Activated CD4-positive, alpha-beta T cell treated with anti-CD3 and anti-CD28 coated beads, Interleukin-2, amount 10 ng/mL, durations not matched to agents 7 days and 5 days (primary cell): ENCODE measurements at regions not wholly inside any gene's neighbourhood (a gene's known extent, or its start where the extent isn't known, plus 50 kb on each side); places are given as distances from the start of the nearest gene placed in this dataset.

Experiments used
- CTCF ChIA-PET: fragments of 350-600 bp; sonication (Branson Sonifier 250); formaldehyde crosslinking; loops from one replicate; lab custom pipeline; 2021; ENCODE audit warnings: antibody characterized with exemption; lab: Charles Lee
- POLR2A ChIA-PET: fragments of 350-600 bp; sonication (Branson Sonifier 250); formaldehyde crosslinking; loops from one replicate; lab custom pipeline; 2021; ENCODE audit warnings: antibody characterized with exemption; lab: Charles Lee
- DNase-seq: peaks from one replicate; pipeline ENCODE4 v3.0.0-alpha.2; 2020
- H3K27ac Mint-ChIP-seq: one replicate; pipeline ENCODE4 v1.8.0; 2021; ENCODE audit warnings: mild to moderate bottlenecking, moderate library complexity, mixed read lengths
- H3K27me3 Mint-ChIP-seq: one replicate; pipeline ENCODE4 v1.8.0; 2021; ENCODE audit warnings: mixed read lengths
- H3K36me3 Mint-ChIP-seq: one replicate; pipeline ENCODE4 v1.8.0; 2021; ENCODE audit warnings: low read depth, mixed read lengths
- H3K4me1 Mint-ChIP-seq: one replicate; pipeline ENCODE4 v1.8.0; 2021; ENCODE audit warnings: mixed read lengths
- H3K4me3 Mint-ChIP-seq: one replicate; pipeline ENCODE4 v1.8.0; 2021; ENCODE audit warnings: mild to moderate bottlenecking, moderate library complexity, mixed read lengths
- H3K9me3 Mint-ChIP-seq: one replicate; pipeline ENCODE4 v1.8.0; 2021; ENCODE audit warnings: mixed read lengths

DNA sequence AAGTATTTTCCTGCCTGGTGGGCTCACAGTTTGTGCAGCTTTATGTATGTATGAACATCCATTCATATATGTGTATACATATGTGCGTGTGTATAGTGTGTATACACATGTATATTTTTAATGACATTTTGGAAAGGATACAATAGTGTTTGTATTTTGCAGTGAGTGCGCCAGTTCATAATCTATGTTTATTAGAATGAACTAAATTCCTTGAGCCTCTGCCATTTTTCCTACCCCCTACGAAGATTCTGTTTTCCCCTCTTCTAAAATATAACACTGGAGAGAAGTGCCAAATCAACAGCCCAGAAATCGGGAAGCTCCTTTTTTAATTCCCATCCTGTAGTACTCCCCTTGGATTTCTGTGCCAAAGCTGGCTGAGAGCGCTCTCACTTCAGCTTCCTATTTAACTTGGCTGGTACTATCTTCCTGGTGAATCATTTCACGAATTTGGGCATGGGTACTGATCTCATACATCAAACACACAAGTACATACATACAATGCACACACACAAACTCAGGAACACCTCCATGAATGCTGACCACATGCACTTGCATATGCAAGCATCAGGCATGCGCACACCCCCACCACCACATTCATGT lies 578.4 kb upstream of the WWC1 start:
- no peak for DNase-seq
- Mint-ChIP-seq H3K4me1 (no peaks in the 10 kb centered on the region), H3K9me3 (no peaks in the 10 kb centered on the region), H3K36me3 (no peaks in the 10 kb centered on the region), H3K27me3 (no peaks in the 10 kb centered on the region), H3K4me3 (no peak overlapping the region), H3K27ac (no peak overlapping the region)
- CTCF ChIA-PET: no interaction called here
- POLR2A ChIA-PET: no interaction called here

DNA sequence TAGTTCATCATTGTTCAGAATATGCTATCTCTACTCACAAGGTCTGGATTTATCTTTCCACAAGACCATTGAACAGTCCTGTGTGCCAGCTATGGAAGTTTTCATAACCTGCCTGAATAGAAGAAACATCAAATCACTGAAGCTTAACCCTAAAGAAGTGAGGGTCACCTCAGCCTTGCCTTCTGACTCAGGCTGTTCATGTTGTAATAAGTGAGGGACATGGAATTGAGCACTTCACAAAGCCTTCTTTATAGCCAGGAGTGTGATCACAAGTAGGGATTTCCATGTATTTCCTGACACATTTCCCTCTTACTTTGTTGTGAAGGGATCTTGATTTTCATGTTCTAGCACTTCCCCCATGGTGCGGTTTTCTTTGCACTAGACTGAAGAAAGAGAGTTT lies 577.5 kb upstream of the WWC1 start:
- no peak overlapping the region for H3K27ac Mint-ChIP-seq
- H3K9me3 Mint-ChIP-seq: no peaks in the 10 kb centered on the region
- ChIA-PET POLR2A (no interaction called here), CTCF (no interaction called here)
- no peaks in the 10 kb centered on the region for H3K4me1 Mint-ChIP-seq
- no peaks in the 10 kb centered on the region for H3K36me3 Mint-ChIP-seq
- H3K4me3 Mint-ChIP-seq: no peak overlapping the region
- H3K27me3 Mint-ChIP-seq: no peaks in the 10 kb centered on the region
- DNase-seq: no peak

DNA sequence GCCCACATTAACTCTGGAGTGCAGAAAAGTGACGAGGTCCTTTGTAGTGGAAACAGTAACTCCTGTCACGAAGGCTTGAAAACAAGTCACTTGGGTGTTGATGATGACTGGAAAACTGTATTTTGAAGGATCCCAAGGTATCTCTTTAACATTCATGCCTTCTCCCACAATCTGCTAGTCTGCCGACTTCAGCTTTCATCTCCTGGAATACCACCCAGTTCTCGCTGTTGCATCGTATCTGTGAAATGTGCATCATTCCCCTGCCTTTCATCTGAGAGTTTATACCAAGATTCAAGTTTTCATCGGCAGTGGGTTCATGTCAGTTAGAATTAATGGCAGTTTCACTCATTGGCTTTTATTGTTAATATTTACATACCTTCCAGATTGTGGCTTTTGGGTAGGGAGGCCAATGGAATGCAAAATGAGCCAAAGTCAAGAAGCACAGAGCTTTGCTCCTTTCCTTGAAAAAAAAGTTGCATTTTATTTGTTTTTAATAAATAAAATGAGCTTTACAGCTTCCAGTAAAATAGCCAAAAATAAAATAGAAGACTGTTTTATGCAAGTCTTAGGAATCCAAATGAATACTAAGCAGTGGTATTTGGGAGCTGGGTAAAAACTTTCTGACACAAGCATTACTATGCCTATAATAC lies 575.2 kb upstream of the WWC1 start:
- Mint-ChIP-seq H3K9me3 (no peaks in the 10 kb centered on the region), H3K27me3 (no peaks in the 10 kb centered on the region), H3K36me3 (no peaks in the 10 kb centered on the region), H3K4me3 (no peak overlapping the region), H3K4me1 (no peaks in the 10 kb centered on the region), H3K27ac (no peak overlapping the region)
- ChIA-PET CTCF (no interaction called here), POLR2A (no interaction called here)
- no peak for DNase-seq

DNA sequence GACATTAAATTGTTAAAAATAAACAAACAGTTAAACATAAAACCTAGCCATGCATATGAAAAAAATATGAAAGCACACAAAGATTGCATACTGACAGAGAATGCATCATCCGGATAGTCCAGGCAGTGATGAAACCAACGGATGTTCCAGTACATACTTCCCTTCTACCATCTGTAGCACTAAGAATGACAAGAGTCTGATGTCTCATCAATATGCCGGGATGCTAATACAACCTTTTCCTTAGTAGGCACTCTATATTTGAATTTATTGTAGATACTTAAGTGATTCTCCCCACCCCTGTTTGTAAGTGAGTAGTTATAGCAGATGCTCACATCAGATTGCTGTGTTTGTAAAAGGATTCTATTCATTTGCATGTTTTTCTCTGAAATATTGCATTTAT lies 571.2 kb upstream of the WWC1 start:
- Mint-ChIP-seq H3K27me3 (no peaks in the 10 kb centered on the region), H3K4me1 (no peaks in the 10 kb centered on the region), H3K4me3 (no peak overlapping the region), H3K9me3 (no peaks in the 10 kb centered on the region), H3K36me3 (no peaks in the 10 kb centered on the region), H3K27ac (no peak overlapping the region)
- POLR2A ChIA-PET: no interaction called here
- CTCF ChIA-PET: no interaction called here
- DNase-seq: no peak

DNA sequence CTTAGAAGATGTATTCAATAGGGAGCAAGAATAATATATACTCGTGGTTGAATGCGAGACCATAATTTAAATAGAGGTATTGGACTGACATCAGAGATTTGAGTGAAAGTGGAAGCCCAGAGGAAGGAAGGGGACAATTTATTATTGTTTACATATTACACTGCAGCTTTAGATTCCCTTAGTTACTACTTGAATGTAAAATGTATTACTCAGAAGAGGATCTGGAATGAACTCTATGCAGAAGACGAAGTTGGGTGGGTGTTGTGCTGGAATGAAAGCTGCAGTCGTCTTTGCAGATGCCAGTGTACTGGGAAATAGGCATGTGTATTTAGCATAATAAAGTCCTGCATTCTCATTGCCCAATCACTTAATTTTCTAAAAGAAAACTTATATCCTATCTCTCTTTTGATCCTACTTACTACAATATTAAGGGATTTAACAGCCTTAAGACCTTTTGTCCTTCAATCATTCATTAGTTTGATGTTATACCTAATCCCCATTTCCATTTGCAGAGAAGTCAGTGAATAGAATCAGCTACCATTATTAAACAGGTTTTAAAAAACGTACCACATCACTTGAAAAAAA lies 570.7 kb upstream of the WWC1 start:
- no peaks in the 10 kb centered on the region for H3K9me3 Mint-ChIP-seq
- ChIA-PET CTCF (no interaction called here), POLR2A (no interaction called here)
- H3K27me3 Mint-ChIP-seq: no peaks in the 10 kb centered on the region
- H3K4me1 Mint-ChIP-seq: no peaks in the 10 kb centered on the region
- no peaks in the 10 kb centered on the region for H3K36me3 Mint-ChIP-seq
- H3K4me3 Mint-ChIP-seq: no peak overlapping the region
- DNase-seq: no peak
- H3K27ac Mint-ChIP-seq: no peak overlapping the region

DNA sequence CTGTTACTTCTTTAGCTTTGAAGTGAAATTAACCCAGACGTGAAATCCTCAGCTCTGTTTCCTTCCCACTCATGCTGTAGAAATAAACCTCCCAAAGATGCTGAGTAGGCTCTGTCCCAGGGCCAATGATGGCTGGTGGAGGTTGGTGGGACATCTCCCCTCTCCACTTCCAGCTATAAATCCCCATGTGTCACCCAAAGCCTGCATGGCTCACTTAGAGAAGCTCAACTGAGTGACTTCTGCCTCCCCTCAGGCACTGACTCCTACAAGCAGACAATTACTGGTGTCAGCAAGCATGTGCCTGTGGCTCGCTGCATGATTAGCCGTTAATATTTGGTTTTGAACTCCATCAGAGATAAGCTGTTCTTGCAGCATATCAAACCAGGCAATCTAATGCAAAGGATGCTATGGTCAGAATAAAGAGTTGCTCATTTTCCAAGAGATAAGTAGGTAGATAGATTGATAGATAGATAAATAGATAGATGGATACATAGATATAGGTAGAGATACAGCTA lies 569.5 kb upstream of the WWC1 start:
- Mint-ChIP-seq H3K4me3 (no peak overlapping the region), H3K36me3 (no peaks in the 10 kb centered on the region), H3K4me1 (no peaks in the 10 kb centered on the region), H3K27ac (no peak overlapping the region), H3K27me3 (no peaks in the 10 kb centered on the region), H3K9me3 (no peaks in the 10 kb centered on the region)
- POLR2A ChIA-PET: no interaction called here
- CTCF ChIA-PET: interaction anchor here (0.5 to 0.8 kb wide), 2 partner anchors 10 to 1427 kb away, joined by 3 read pairs; no protein-coding TSS in a partner anchor
- no peak for DNase-seq

DNA sequence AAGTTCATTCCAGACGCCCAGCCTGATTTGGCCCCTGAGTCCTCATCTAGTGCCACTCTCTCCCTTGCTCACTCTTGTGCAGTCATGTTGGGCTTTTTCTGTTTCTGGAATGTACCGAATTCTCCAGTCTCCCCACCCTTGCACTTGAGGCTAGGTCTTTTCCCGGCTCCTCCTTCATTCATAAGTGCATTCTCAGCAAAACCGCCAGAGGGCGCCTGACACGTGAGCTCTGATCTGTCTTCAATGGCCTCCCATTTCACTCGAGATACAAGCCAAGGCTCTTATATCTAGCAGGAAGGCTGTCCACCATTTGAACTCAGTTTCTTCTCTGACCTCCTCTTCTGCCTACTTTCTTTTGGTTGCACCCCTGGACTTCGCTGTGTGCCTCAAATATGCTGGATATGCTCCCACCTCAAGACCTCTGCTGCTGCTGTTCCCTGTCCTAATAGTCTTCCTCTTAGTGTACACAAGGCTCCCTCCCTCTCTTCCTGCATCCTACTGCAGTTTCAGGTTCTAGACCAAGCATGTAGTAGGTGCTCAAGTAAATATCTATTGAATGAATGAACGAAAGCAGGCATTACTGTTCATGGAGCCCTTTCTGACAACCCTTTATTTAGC lies 568.1 kb upstream of the WWC1 start:
- H3K27me3 Mint-ChIP-seq: no peaks in the 10 kb centered on the region
- peak; percentile 68 for DNase-seq
- no peaks in the 10 kb centered on the region for H3K36me3 Mint-ChIP-seq
- H3K4me3 Mint-ChIP-seq: no peak overlapping the region
- no peak overlapping the region for H3K27ac Mint-ChIP-seq
- no peaks in the 10 kb centered on the region for H3K9me3 Mint-ChIP-seq
- ChIA-PET CTCF (interaction anchor here (0.9 kb wide), 1 partner anchor 462 kb away, joined by 3 read pairs; no protein-coding TSS in a partner anchor), POLR2A (no interaction called here)
- H3K4me1 Mint-ChIP-seq: no peaks in the 10 kb centered on the region

DNA sequence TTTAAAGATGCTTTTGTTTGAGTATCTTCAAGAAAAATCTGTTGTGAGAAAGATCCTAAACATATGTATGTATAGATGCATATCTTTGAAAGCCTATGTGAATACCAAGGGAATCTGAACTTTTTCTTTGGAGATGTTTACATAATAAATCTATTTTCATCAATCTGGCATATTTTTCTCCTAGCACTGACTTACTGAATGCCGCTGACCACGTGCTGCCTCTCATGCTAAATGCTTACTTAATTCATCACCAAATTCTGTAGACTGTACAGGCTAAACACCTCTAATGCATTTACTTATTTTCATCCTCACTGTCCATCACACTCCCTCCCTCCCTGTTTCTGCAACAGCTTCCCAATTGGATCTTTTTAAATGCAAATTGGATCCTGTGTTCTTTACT lies 566.2 kb upstream of the WWC1 start:
- CTCF ChIA-PET: no interaction called here
- Mint-ChIP-seq H3K9me3 (no peaks in the 10 kb centered on the region), H3K36me3 (no peaks in the 10 kb centered on the region), H3K27ac (no peak overlapping the region), H3K4me3 (no peak overlapping the region), H3K4me1 (no peaks in the 10 kb centered on the region), H3K27me3 (no peaks in the 10 kb centered on the region)
- no peak for DNase-seq
- POLR2A ChIA-PET: no interaction called here

DNA sequence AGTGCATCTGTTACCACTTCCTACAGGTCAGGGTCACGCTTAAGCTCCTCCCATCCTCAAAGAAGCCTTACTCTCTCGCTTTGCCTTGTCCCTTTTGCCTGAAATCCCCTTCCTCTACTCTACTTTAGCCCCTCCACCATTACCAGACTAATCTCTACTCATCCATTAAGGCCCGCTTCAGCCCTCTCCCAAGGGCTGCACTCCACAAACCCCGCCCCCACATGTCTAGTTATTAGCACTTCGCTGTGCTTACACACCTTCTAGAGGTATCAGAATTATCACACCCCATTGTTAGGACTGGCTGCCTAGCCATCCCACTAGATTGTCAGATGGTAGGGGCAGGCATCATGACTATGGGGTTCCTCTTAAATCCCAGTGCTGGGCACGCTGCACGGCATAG lies 565.7 kb upstream of the WWC1 start:
- Mint-ChIP-seq H3K27me3 (no peaks in the 10 kb centered on the region), H3K4me1 (no peaks in the 10 kb centered on the region), H3K9me3 (no peaks in the 10 kb centered on the region), H3K27ac (no peak overlapping the region), H3K36me3 (no peaks in the 10 kb centered on the region), H3K4me3 (no peak overlapping the region)
- CTCF ChIA-PET: no interaction called here
- no peak for DNase-seq
- POLR2A ChIA-PET: no interaction called here

DNA sequence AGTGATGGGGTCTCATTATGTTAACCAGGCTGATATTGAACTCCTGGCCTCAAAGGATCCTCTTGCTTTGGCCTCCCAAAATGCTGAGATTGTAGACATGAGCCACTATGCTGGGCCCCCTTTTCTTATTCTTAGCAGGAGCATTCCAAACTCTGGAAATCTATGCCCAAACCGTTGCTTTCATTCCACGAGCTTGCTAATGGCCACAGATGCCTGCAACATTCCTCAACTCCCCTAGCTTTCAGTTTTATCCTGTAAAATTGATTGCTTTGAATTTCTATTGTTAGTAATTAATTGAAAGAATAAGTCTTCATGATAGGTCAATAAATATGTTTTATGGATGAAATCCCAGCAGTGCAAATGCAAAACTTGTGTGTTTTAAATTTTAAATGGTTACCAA lies 564.8 kb upstream of the WWC1 start:
- CTCF ChIA-PET: no interaction called here
- no peak overlapping the region for H3K27ac Mint-ChIP-seq
- H3K27me3 Mint-ChIP-seq: no peaks in the 10 kb centered on the region
- no peak overlapping the region for H3K4me3 Mint-ChIP-seq
- no peaks in the 10 kb centered on the region for H3K4me1 Mint-ChIP-seq
- DNase-seq: no peak
- POLR2A ChIA-PET: no interaction called here
- no peaks in the 10 kb centered on the region for H3K9me3 Mint-ChIP-seq
- H3K36me3 Mint-ChIP-seq: no peaks in the 10 kb centered on the region

DNA sequence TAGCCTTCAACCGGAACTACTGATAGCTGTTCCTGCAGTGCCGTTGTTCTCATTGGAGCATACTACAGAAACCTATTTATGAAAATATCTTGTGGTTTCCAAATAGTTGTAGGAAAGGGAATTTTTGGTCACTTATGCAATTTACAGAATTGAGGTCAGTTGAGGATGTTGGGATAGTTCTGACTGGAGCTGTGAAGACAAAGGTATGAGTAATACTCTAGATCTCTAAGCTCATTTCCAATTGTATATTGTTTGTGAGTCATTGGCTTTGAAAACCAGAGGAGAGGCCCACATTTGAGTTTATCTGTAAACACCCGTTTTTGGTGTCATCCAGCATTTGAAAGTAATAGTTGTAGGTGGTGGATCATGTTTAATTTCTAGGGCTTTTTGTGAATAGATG lies 561.3 kb upstream of the WWC1 start:
- no peak for DNase-seq
- H3K4me3 Mint-ChIP-seq: no peak overlapping the region
- ChIA-PET POLR2A (no interaction called here), CTCF (no interaction called here)
- no peaks in the 10 kb centered on the region for H3K36me3 Mint-ChIP-seq
- no peak overlapping the region for H3K27ac Mint-ChIP-seq
- H3K9me3 Mint-ChIP-seq: no peaks in the 10 kb centered on the region
- no peaks in the 10 kb centered on the region for H3K27me3 Mint-ChIP-seq
- H3K4me1 Mint-ChIP-seq: no peaks in the 10 kb centered on the region

DNA sequence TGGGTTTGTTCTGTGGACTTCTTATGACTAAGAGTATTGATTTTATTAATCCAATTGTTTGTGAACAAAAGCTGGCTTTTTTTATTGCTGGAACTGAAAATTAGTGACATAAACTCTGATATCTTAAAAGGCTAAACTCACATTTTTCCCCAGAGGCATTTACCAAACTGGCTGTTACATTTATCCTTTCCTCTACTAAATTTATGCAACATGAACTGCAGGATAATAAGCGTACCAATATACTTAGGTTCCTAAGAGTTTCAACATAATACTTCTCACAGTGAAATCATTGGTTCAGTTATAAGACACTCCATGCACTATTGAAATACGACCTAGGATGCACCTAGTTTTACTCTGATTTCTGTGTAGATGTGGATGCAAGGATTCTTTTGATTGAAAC lies 560.8 kb upstream of the WWC1 start:
- Mint-ChIP-seq H3K27ac (no peak overlapping the region), H3K27me3 (no peaks in the 10 kb centered on the region), H3K4me1 (no peaks in the 10 kb centered on the region), H3K36me3 (no peaks in the 10 kb centered on the region), H3K4me3 (no peak overlapping the region), H3K9me3 (no peaks in the 10 kb centered on the region)
- POLR2A ChIA-PET: no interaction called here
- CTCF ChIA-PET: no interaction called here
- no peak for DNase-seq

DNA sequence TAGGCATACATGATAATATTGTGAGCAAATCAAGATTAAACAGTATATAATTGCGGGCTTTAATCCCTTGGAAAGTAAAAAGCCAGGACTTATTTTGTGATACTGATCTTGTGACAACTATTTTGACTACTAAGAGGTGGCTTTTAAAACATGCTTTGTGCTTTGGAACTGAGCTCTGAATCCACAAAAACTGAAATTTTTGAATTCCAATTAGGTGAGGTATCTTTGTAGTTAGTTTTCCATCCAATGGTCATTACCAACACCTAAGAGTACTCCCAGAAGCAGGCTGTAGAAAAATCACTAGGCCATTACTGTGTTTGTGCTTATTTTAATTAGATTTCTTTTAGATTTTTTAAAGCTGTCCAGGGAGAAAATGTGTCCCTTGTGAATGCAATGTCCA lies 559.5 kb upstream of the WWC1 start:
- ChIA-PET CTCF (interaction anchor here (1.2 kb wide), 1 partner anchor 10 kb away, joined by 3 read pairs; no protein-coding TSS in a partner anchor), POLR2A (no interaction called here)
- no peaks in the 10 kb centered on the region for H3K9me3 Mint-ChIP-seq
- no peak for DNase-seq
- no peaks in the 10 kb centered on the region for H3K4me1 Mint-ChIP-seq
- no peaks in the 10 kb centered on the region for H3K27me3 Mint-ChIP-seq
- H3K36me3 Mint-ChIP-seq: no peaks in the 10 kb centered on the region
- no peak overlapping the region for H3K4me3 Mint-ChIP-seq
- H3K27ac Mint-ChIP-seq: no peak overlapping the region
